ENCODE measurements at regions not wholly inside any gene's neighbourhood (a gene's known extent, or its start where the extent isn't known, plus 50 kb on each side); places are given as distances from the start of the nearest gene placed in this dataset.
"Not testable (repeated sequence)": the region's sequence is repeated elsewhere in the genome, so short reads cannot be mapped to it uniquely, and the experiment has no call there.

- POLR2A ChIA-PET (ENCODE audit: low non-redundant PET) = no interaction called here
- DNase-seq (ENCODE audit: low spot score) = no peak
- TF ChIP-seq CTCF (conservative IDR thresholded peaks at IDR 0.05; ENCODE audit: low read depth) = no peak
- CTCF ChIA-PET = no interaction called here
- H3K27ac ChIP-seq = no peak overlapping the region
Observed at GRCh38 chr6:128713461-128713860, 169.5 kb upstream of the LAMA2 start.

DNA sequence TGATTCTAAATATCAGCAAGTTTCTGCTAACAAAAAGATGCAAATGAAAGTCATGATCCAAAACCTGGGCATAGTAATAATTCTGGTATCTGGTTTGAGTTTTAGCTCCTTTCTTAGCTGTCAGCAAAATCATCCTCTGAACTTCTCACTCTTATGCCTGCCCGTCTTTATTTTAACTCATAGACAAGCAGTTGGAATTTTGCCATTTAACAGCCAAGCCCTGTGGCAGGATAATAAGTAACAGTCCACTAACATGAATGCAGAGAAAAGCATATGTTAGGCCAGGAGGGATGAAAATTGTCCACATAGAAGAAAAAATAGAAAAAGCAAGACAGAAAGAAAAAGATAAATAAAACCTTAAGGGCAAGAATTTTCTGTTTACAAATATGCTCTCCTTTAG lies 170.0 kb upstream of the LAMA2 start:
- ChIA-PET POLR2A (ENCODE audit: low non-redundant PET) (no interaction called here), CTCF (no interaction called here)
- H3K27ac ChIP-seq = no peak overlapping the region
- no peak for DNase-seq (ENCODE audit: low spot score)
- TF ChIP-seq CTCF (conservative IDR thresholded peaks at IDR 0.05; ENCODE audit: low read depth) = no peak

DNA sequence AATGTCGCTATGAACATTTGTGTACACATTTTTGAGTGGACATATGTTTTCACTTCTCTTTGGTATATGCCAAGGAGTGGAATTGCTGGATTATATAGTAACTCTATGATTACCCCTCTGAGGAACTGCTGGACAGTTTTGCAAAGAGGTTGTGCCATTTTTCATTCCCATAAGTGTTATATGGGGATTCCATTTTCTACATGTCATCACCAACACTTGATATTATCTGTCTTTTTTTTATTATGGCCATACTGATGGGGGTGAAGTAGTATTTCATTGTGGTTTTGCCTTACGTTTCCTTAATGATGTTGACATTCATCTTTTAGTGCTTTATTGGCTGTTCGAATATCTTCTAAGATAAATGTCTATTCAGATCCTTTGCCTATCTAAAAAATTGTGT lies 171.8 kb upstream of the LAMA2 start:
- no peak for TF ChIP-seq CTCF (conservative IDR thresholded peaks at IDR 0.05; ENCODE audit: low read depth)
- CTCF ChIA-PET = interaction anchor here (0.6 kb wide), 1 partner anchor 1250 kb away, joined by 3 read pairs; no protein-coding TSS in a partner anchor
- no peak overlapping the region for H3K27ac ChIP-seq
- DNase-seq (ENCODE audit: low spot score) = no peak
- POLR2A ChIA-PET (ENCODE audit: low non-redundant PET) = no interaction called here

DNA sequence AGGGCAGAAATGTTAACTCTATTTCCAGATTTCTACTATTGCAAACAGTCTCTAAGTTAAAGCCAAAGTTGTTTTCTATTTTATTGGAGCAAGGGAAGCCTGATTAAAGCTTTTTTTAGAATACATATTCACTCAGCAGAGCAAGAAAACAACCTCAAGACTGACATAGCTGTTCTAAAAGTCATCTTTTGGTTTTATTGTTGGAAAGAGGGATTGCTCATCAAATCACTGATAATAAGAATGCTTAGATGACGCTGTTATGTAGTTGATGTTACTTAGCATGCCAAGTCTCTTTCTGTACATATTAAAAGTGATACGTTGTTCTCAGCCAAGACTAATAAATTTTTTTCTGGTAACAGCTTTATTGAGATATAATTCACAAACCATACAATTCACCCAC lies 172.6 kb upstream of the LAMA2 start:
- CTCF ChIA-PET = no interaction called here
- H3K27ac ChIP-seq = no peak overlapping the region
- POLR2A ChIA-PET (ENCODE audit: low non-redundant PET) = interaction anchor here (0.5 kb wide), 1 partner anchor 78 kb away, joined by 6 read pairs; no protein-coding TSS in a partner anchor
- no peak for DNase-seq (ENCODE audit: low spot score)
- TF ChIP-seq CTCF (conservative IDR thresholded peaks at IDR 0.05; ENCODE audit: low read depth) = no peak

GRCh38 chr6:128704601-128705000 lies 178.3 kb upstream of the LAMA2 start:
- no peak for TF ChIP-seq CTCF (conservative IDR thresholded peaks at IDR 0.05; ENCODE audit: low read depth)
- ChIA-PET POLR2A (ENCODE audit: low non-redundant PET) (no interaction called here), CTCF (no interaction called here)
- DNase-seq (ENCODE audit: low spot score) = no peak
- H3K27ac ChIP-seq = no peak overlapping the region

GRCh38 chr6:128703794-128704193 lies 179.1 kb upstream of the LAMA2 start:
- POLR2A ChIA-PET (ENCODE audit: low non-redundant PET); DNase-seq (ENCODE audit: low spot score); CTCF ChIA-PET; H3K27ac ChIP-seq: not testable (repeated sequence)

- no peak overlapping the region for H3K27ac ChIP-seq
- TF ChIP-seq CTCF (conservative IDR thresholded peaks at IDR 0.05; ENCODE audit: low read depth) = no peak
- DNase-seq (ENCODE audit: low spot score) = peak; percentile 68
- POLR2A ChIA-PET (ENCODE audit: low non-redundant PET) = no interaction called here
- CTCF ChIA-PET = interaction anchor here (0.6 to 0.7 kb wide), 2 partner anchors 57 to 112 kb away, joined by 4 to 5 read pairs; no protein-coding TSS in a partner anchor
Observed at GRCh38 chr6:128696691-128697689, 176.6 kb upstream of the PTPRK start.

Data from RWPE1 (cell line).